H1 (cell line): ENCODE measurements at regions not wholly inside any gene's neighbourhood (a gene's known extent, or its start where the extent isn't known, plus 50 kb on each side); places are given as distances from the start of the nearest gene placed in this dataset.

Experiments used
- CHD7 ChIP-seq: fragments of 300-600 bp; sonication (generic); IDR thresholded peaks from 2 replicates; pipeline ENCODE4 v1.7.1; 2012; ENCODE audit warnings: low read length, moderate library complexity, mild to moderate bottlenecking, inconsistent platforms; ENCODE audit not compliant: insufficient replicate concordance
- CREB1 ChIP-seq: IDR thresholded peaks from 2 replicates; pipeline ENCODE4 v1.6.1; 2012; ENCODE audit warnings: inconsistent platforms
- GTF2F1 ChIP-seq: IDR thresholded peaks from 2 replicates; pipeline ENCODE4 v1.6.1; 2012; ENCODE audit warnings: low read depth, low read length, improper control_type of control experiment, borderline replicate concordance
- KDM5A ChIP-seq: fragments of 200-600 bp; IDR thresholded peaks from 2 replicates; pipeline ENCODE4 v1.7.1; 2012; ENCODE audit warnings: mild to moderate bottlenecking, low read length, inconsistent platforms, mixed read lengths
- RBBP5 ChIP-seq: IDR thresholded peaks from 2 replicates; pipeline ENCODE4 v1.7.1; 2012; ENCODE audit warnings: low read depth, mild to moderate bottlenecking, inconsistent platforms, low read length, moderate library complexity, borderline replicate concordance
- RXRA ChIP-seq: IDR thresholded peaks from 2 replicates; pipeline ENCODE4 v1.6.1; 2011; ENCODE audit warnings: low read depth, mild to moderate bottlenecking, low read length, moderate library complexity; ENCODE audit not compliant: insufficient read depth
- SAP30 ChIP-seq: fragments of 300-600 bp; sonication (generic); IDR thresholded peaks from 2 replicates; pipeline ENCODE4 v1.7.1; 2012; ENCODE audit warnings: low read length, moderate library complexity, mild to moderate bottlenecking, inconsistent platforms; ENCODE audit not compliant: insufficient read depth, insufficient replicate concordance
- SP1 ChIP-seq: IDR thresholded peaks from 2 replicates; pipeline ENCODE4 v1.6.1; 2011; ENCODE audit warnings: low read depth, low read length
- SP4 ChIP-seq: IDR thresholded peaks from 2 replicates; pipeline ENCODE4 v1.6.1; 2012; ENCODE audit warnings: low read length, inconsistent platforms
- SUZ12 ChIP-seq: fragments of 200-600 bp; sonication (generic); IDR thresholded peaks from 2 replicates; pipeline ENCODE4 v1.6.1; 2012; ENCODE audit warnings: mild to moderate bottlenecking, inconsistent platforms, low read length, moderate library complexity, mixed read lengths
- USF2 ChIP-seq: IDR thresholded peaks from 2 replicates; pipeline ENCODE4 v1.6.1; 2011; ENCODE audit warnings: low read length, improper control_type of control experiment
- YY1 ChIP-seq: IDR thresholded peaks from 2 replicates; pipeline ENCODE4 v1.6.1; 2011; ENCODE audit warnings: low read depth, mild to moderate bottlenecking, low read length

- TF ChIP-seq CHD7 (no peak), SUZ12 (no peak), USF2 (no peak), SP4 (no peak), CREB1 (no peak), RBBP5 (no peak), SAP30 (no peak), RXRA (no peak), YY1 (no peak), GTF2F1 (no peak), SP1 (no peak), KDM5A (no peak)
Observed at GRCh38 chr1:5585256-5585655, 407.0 kb downstream of the NPHP4 start (continued).
